HL-60 (cell line): ENCODE measurements at regions not wholly inside any gene's neighbourhood (a gene's known extent, or its start where the extent isn't known, plus 50 kb on each side); places are given as distances from the start of the nearest gene placed in this dataset.

Experiments
- DNase-seq, 2 experiments: peaks; one replicate each; pipeline ENCODE4 v3.0.0-alpha.2; 2010 to 2020; ENCODE audit warnings: low read depth in 1 of 2, low spot score in 1 of 2
- H3K27ac ChIP-seq: fragments of 250-450 bp; sonication (Bioruptor Pico); replicated peaks from 2 replicates; pipeline ENCODE4 v1.5.1; 2020; ENCODE audit warnings: mild to moderate bottlenecking, moderate library complexity
- H3K27me3 ChIP-seq: fragments of 250-450 bp; sonication (Bioruptor Pico); 2 replicates; pipeline ENCODE4 v1.5.1; 2021; ENCODE audit warnings: mild to moderate bottlenecking, moderate library complexity; ENCODE audit not compliant: insufficient read depth, poor library complexity, severe bottlenecking
- H3K4me3 ChIP-seq: replicated peaks from 2 replicates; pipeline ENCODE4 v1.5.1; 2011; ENCODE audit warnings: mild to moderate bottlenecking, control low read depth, low read length; ENCODE audit not compliant: insufficient read depth
- CTCF ChIP-seq: IDR thresholded peaks from one replicate; pipeline ENCODE4 v1.5.1; 2011; ENCODE audit warnings: low read length, control low read depth, inconsistent platforms; ENCODE audit not compliant: insufficient read depth
- GABPA ChIP-seq: IDR thresholded peaks from 2 replicates; pipeline ENCODE4 v1.6.1; 2012; ENCODE audit warnings: low read depth
- POLR2AphosphoS5 ChIP-seq: IDR thresholded peaks from 2 replicates; pipeline ENCODE4 v1.6.1; 2012; ENCODE audit warnings: low read depth
- REST ChIP-seq: IDR thresholded peaks from 2 replicates; pipeline ENCODE4 v1.6.1; 2012; ENCODE audit warnings: low read depth; ENCODE audit not compliant: insufficient replicate concordance
- SPI1 ChIP-seq: IDR thresholded peaks from 2 replicates; pipeline ENCODE4 v1.6.1; 2012; ENCODE audit warnings: low read depth, mild to moderate bottlenecking, borderline replicate concordance

GRCh38 chr4:165806613-165807012 is 66.4 kb upstream of the TLL1 start:
- TF ChIP-seq GABPA (no peak), SPI1 (no peak), POLR2AphosphoS5 (no peak), REST (no peak), CTCF (no peak)
- H3K27ac ChIP-seq = no peak overlapping the region
- H3K27me3 ChIP-seq = peaks cover 2% of the 10 kb centered on the region
- DNase-seq = no peak
- no peak overlapping the region for H3K4me3 ChIP-seq

- H3K4me3 ChIP-seq = no peak overlapping the region
- no peak for TF ChIP-seq REST
- no peak for TF ChIP-seq CTCF
- TF ChIP-seq POLR2AphosphoS5 = no peak
- no peak for TF ChIP-seq GABPA
- no peak for TF ChIP-seq SPI1
- no peak for DNase-seq
- H3K27me3 ChIP-seq = no peaks in the 10 kb centered on the region
- H3K27ac ChIP-seq = no peak overlapping the region
Measured at GRCh38 chr4:165810726-165811125, 62.3 kb upstream of the TLL1 start.

- no peak overlapping the region for H3K27ac ChIP-seq
- no peaks in the 10 kb centered on the region for H3K27me3 ChIP-seq
- H3K4me3 ChIP-seq = no peak overlapping the region
- DNase-seq = no peak
- TF ChIP-seq CTCF (no peak), REST (no peak), GABPA (no peak), SPI1 (no peak), POLR2AphosphoS5 (no peak)
Measured at GRCh38 chr4:165813606-165814005, 59.4 kb upstream of the TLL1 start.
